Uterus (tissue), 2 donors: ENCODE measurements at regions not wholly inside any gene's neighbourhood (a gene's known extent, or its start where the extent isn't known, plus 50 kb on each side); places are given as distances from the start of the nearest gene placed in this dataset.

Source experiments
- CTCF ChIP-seq, 4 experiments: fragments of 200-600 bp in 2 of 4; fragments of 450-650 bp in 2 of 4; sonication (generic) in 2 of 4; IDR thresholded peaks; one replicate each; pipeline ENCODE4 v1.5.1; 2016 to 2019; ENCODE audit warnings: antibody characterized with exemption in 4 of 4, mild to moderate bottlenecking in 2 of 4, moderate library complexity in 1 of 4
- POLR2A ChIP-seq, 2 donors: fragments of 450-650 bp; IDR thresholded peaks; one replicate each; pipeline ENCODE4 v1.6.1; 2016; ENCODE audit warnings: antibody characterized with exemption in 2 of 2, mild to moderate bottlenecking in 1 of 2, moderate library complexity in 1 of 2

GRCh38 chr12:75660805-75661404, 149.5 kb upstream of the KRR1 start:
- TF ChIP-seq CTCF (IDR thresholded peaks at IDR 0.05) (no peak), POLR2A (IDR thresholded peaks at IDR 0.05) (no peak)
